Trophoblast cell (in vitro differentiated cells and primary cell): ENCODE measurements at regions not wholly inside any gene's neighbourhood (a gene's known extent, or its start where the extent isn't known, plus 50 kb on each side); places are given as distances from the start of the nearest gene placed in this dataset.

Experiments used
- DNase-seq, 2 donors: peaks; one replicate each; pipeline ENCODE4 v3.0.0-alpha.2; 2016
- H2AFZ ChIP-seq: 2 replicates; pipeline ENCODE4 v1.6.1; 2013; ENCODE audit warnings: low read length, moderate library complexity, mild to moderate bottlenecking; ENCODE audit not compliant: insufficient read depth, poor library complexity
- H2AK5ac ChIP-seq: 2 replicates; pipeline ENCODE4 v1.6.1; 2013; ENCODE audit warnings: mild to moderate bottlenecking, low read length
- H2BK120ac ChIP-seq: 2 replicates; pipeline ENCODE4 v1.6.1; 2013; ENCODE audit warnings: low read length, mild to moderate bottlenecking, moderate library complexity; ENCODE audit not compliant: insufficient read depth, poor library complexity
- H2BK12ac ChIP-seq: 2 replicates; pipeline ENCODE4 v1.6.1; 2013; ENCODE audit warnings: mild to moderate bottlenecking, low read length, moderate library complexity
- H2BK5ac ChIP-seq: 2 replicates; pipeline ENCODE4 v1.6.1; 2013; ENCODE audit warnings: low read length, low read depth, moderate library complexity, mild to moderate bottlenecking; ENCODE audit not compliant: poor library complexity
- H3K14ac ChIP-seq: 2 replicates; pipeline ENCODE4 v1.6.1; 2013; ENCODE audit warnings: mild to moderate bottlenecking, low read length
- H3K18ac ChIP-seq: 2 replicates; pipeline ENCODE4 v1.6.1; 2013; ENCODE audit warnings: mild to moderate bottlenecking, low read length
- H3K23ac ChIP-seq: 2 replicates; pipeline ENCODE4 v1.6.1; 2013; ENCODE audit warnings: low read length
- H3K27ac ChIP-seq: 2 replicates; pipeline ENCODE4 v1.5.1; 2013; ENCODE audit warnings: low read depth, mild to moderate bottlenecking, inconsistent platforms, low read length, moderate library complexity
- H3K27me3 ChIP-seq: 2 replicates; pipeline ENCODE4 v1.6.1; 2013; ENCODE audit warnings: inconsistent platforms, mild to moderate bottlenecking, low read length, moderate library complexity; ENCODE audit not compliant: insufficient read depth
- H3K36me3 ChIP-seq, 2 experiments: 1 replicate in 1 of 2; 2 replicates in 1 of 2; pipeline ENCODE4 v1.6.1; 2013; ENCODE audit warnings: low read length in 2 of 2, mild to moderate bottlenecking in 2 of 2, moderate library complexity in 1 of 2; ENCODE audit not compliant: insufficient read depth in 2 of 2, control insufficient read depth in 1 of 2
- H3K4ac ChIP-seq: 2 replicates; pipeline ENCODE4 v1.6.1; 2013; ENCODE audit warnings: low read depth, mild to moderate bottlenecking, low read length, moderate library complexity
- H3K4me1 ChIP-seq, 2 experiments: 1 replicate in 1 of 2; 2 replicates in 1 of 2; pipeline ENCODE4 v1.6.1; 2013; ENCODE audit warnings: low read length in 2 of 2, mild to moderate bottlenecking in 2 of 2, moderate library complexity in 1 of 2; ENCODE audit not compliant: insufficient read depth in 2 of 2, control insufficient read depth in 1 of 2
- H3K4me2 ChIP-seq: 2 replicates; pipeline ENCODE4 v1.6.1; 2013; ENCODE audit warnings: inconsistent platforms, mild to moderate bottlenecking, low read length, moderate library complexity
- H3K4me3 ChIP-seq: 2 replicates; pipeline ENCODE4 v1.5.1; 2013; ENCODE audit warnings: mild to moderate bottlenecking, low read depth, low read length, inconsistent platforms
- H3K79me1 ChIP-seq: one replicate; pipeline ENCODE4 v1.6.1; 2013; ENCODE audit warnings: low read length
- H3K79me2 ChIP-seq: 2 replicates; pipeline ENCODE4 v1.6.1; 2013; ENCODE audit warnings: low read length, mild to moderate bottlenecking; ENCODE audit not compliant: control insufficient read depth, insufficient read depth, poor library complexity
- H3K9ac ChIP-seq: 2 replicates; pipeline ENCODE4 v1.6.1; 2013; ENCODE audit warnings: mild to moderate bottlenecking, low read length
- H3K9me3 ChIP-seq: 2 replicates; pipeline ENCODE4 v1.6.1; 2013; ENCODE audit warnings: low read depth, mild to moderate bottlenecking, control low read depth, inconsistent platforms, low read length; ENCODE audit not compliant: insufficient read depth
- H4K12ac ChIP-seq: 2 replicates; pipeline ENCODE4 v1.6.1; 2013; ENCODE audit warnings: low read depth, mild to moderate bottlenecking, low read length, moderate library complexity
- H4K8ac ChIP-seq: 2 replicates; pipeline ENCODE4 v1.6.1; 2013; ENCODE audit warnings: low read depth, mild to moderate bottlenecking, low read length, moderate library complexity
- H4K91ac ChIP-seq: one replicate; pipeline ENCODE4 v1.6.1; 2013; ENCODE audit warnings: low read depth, mild to moderate bottlenecking, low read length, moderate library complexity
- WGBS: extraction: QIAGEN DNeasy Blood & Tissue Kit; methylation state at CpG from one replicate; pipeline ENCODE4 v1.1.7; 2013; ENCODE audit warnings: missing lambda C conversion rate; ENCODE audit not compliant: insufficient read length, insufficient coverage; ENCODE audit errors: extremely low coverage; 5-methylcytosine and 5-hydroxymethylcytosine counted together

DNA sequence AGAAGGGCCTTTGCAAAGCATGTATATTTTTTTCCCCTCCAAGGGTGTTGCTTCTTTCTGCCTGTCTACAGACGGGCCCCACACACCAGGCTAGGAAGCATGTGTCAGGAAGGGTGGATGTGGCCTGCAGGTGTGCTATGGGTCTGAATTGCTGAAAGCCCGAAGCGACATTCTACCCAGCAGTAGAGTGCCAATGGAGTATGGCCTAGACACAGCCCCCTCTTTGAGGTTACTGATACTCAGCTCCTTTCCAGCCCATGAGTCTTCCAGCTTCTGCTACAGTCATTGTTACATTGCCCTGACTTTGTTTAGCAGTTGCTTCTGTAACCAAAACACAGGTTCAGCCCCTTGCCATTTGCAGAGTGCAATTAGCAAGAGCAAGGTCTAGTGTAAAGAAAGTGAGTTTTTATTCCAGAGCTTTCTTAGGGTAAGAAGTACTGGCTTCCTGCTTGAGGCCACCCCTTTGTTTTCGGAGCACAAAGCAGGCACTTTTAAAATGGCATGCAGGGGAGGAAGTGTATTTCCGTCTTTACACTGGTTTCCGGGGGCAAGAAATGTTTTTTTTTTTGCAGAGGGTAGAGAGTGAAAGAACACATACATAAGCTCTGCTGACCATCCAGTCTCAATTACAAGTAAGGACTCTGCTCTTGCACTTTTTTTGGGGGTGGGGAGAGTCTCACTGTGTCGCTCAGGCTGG, 428.0 kb upstream of the AMELY start:
- Histone ChIP-seq H3K18ac (no peak overlapping the region), H3K27ac (no peak overlapping the region), H3K27me3 (no peaks in the 10 kb centered on the region), H2AFZ (no peak overlapping the region), H2AK5ac (no peak overlapping the region), H3K9me3 (no peaks in the 10 kb centered on the region), H3K4me2 (no peak overlapping the region), H3K79me2 (no peaks in the 10 kb centered on the region), H4K91ac (no peak overlapping the region), H4K12ac (no peak overlapping the region), H3K79me1 (no peaks in the 10 kb centered on the region), H2BK12ac (no peak overlapping the region), H3K4me3 (no peak overlapping the region), H3K36me3 (peaks cover 6 to 10% of the 10 kb centered on the region in 2 experiments), H3K4me1 (no peaks in the 10 kb centered on the region), H3K9ac (no peak overlapping the region), H3K4ac (no peak overlapping the region), H3K14ac (no peak overlapping the region), H2BK5ac (no peak overlapping the region), H4K8ac (no peak overlapping the region), H3K23ac (no peak overlapping the region), H2BK120ac (no peak overlapping the region)
- no CpG with 5 or more reads among the region's 7 CpGs for WGBS
- no peak for DNase-seq

DNA sequence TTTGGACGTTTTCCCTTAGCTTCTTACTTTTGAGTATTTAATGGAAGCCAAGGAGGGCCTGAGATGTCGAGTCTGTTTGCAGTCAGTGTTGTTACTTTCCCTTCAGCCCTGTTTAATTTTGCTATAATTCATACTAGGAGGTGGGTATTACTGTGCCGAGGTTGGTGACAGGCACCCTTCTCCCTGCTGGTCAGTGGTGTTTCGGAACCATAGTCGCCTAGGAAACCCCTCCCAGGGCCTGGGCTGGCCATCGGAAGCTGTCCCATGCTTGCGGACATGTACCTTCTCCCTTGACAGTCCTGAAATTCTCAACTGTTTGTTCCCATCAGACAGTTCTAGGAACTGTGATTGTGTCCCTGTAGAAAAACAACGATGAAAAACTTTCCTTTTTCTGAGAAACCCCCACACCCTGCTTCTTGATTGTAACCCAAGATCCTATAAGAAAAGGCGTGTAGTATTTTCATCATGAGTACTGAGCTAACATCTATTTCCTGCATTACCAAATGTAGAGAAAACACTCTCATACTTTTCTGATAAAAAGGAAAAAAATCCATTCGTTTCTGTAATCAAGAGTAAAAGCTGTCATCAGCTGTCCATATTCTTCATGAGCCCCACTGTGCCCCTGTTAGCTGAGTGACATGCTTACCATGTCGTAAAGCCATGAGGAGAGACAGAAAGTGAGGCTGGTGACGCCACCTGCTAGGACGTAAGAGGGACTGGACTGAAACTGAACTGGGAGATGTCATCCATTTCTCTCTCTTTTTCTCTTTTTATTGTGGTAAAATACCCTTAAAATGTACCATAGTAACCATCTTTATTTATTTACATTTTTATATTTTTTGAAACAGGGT, 424.7 kb upstream of the AMELY start:
- Histone ChIP-seq H3K36me3 (peaks cover 5 to 10% of the 10 kb centered on the region in 2 experiments), H3K23ac (no peak overlapping the region), H3K4ac (no peak overlapping the region), H3K79me1 (no peaks in the 10 kb centered on the region), H2BK5ac (no peak overlapping the region), H3K4me3 (no peak overlapping the region), H2BK12ac (no peak overlapping the region), H2BK120ac (no peak overlapping the region), H3K9me3 (no peaks in the 10 kb centered on the region), H3K4me1 (no peaks in the 10 kb centered on the region), H3K27me3 (no peaks in the 10 kb centered on the region), H4K12ac (no peak overlapping the region), H3K4me2 (no peak overlapping the region), H3K27ac (no peak overlapping the region), H3K9ac (no peak overlapping the region), H2AFZ (no peak overlapping the region), H4K91ac (no peak overlapping the region), H3K14ac (no peak overlapping the region), H3K18ac (no peak overlapping the region), H2AK5ac (no peak overlapping the region), H3K79me2 (no peaks in the 10 kb centered on the region), H4K8ac (no peak overlapping the region)
- no peak for DNase-seq
- no CpG with 5 or more reads among the region's 13 CpGs for WGBS

DNA sequence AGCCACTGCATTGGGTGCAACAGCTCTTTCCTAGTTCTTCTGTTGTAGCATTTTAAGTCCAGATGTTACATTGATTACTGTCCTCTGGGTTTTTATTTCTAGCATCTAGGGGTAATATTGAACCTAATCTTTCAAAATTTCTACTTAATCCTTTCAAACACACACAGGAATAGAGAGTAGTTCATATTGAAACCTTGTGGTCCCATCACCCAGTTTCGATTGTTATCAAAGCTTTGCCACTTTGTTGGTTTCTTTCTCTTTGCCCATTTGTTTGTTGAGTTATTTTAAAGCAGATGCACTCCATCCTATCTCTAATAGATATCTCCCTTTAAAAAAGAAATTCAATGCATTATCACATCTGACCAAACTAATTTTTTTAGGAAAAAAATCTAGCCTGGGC, 422.9 kb upstream of the AMELY start:
- Histone ChIP-seq H3K36me3 (peaks cover 5 to 7% of the 10 kb centered on the region in 2 experiments), H3K4ac (no peak overlapping the region), H4K91ac (no peak overlapping the region), H2BK12ac (no peak overlapping the region), H3K27me3 (no peaks in the 10 kb centered on the region), H3K23ac (no peak overlapping the region), H3K9ac (no peak overlapping the region), H2AFZ (no peak overlapping the region), H3K9me3 (no peaks in the 10 kb centered on the region), H3K18ac (no peak overlapping the region), H3K14ac (no peak overlapping the region), H3K79me1 (no peaks in the 10 kb centered on the region), H2BK120ac (no peak overlapping the region), H3K79me2 (no peaks in the 10 kb centered on the region), H3K4me1 (no peaks in the 10 kb centered on the region), H4K12ac (no peak overlapping the region), H2BK5ac (no peak overlapping the region), H3K4me3 (no peak overlapping the region), H3K27ac (no peak overlapping the region), H3K4me2 (no peak overlapping the region), H4K8ac (no peak overlapping the region), H2AK5ac (no peak overlapping the region)
- WGBS, result no CpG with 5 or more reads among the region's 1 CpG
- no peak for DNase-seq

GRCh38 chrY:7326296-7327246, 415.0 kb upstream of the AMELY start:
- WGBS, result no CpG with 5 or more reads among the region's 9 CpGs
- Histone ChIP-seq H2AFZ (no peak overlapping the region), H3K14ac (no peak overlapping the region), H4K12ac (no peak overlapping the region), H3K4me3 (no peak overlapping the region), H3K4me1 (no peaks in the 10 kb centered on the region), H3K27me3 (no peaks in the 10 kb centered on the region), H3K27ac (no peak overlapping the region), H3K79me1 (no peaks in the 10 kb centered on the region), H3K4ac (no peak overlapping the region), H3K18ac (no peak overlapping the region), H4K8ac (no peak overlapping the region), H3K79me2 (no peaks in the 10 kb centered on the region), H2BK120ac (no peak overlapping the region), H3K9me3 (no peaks in the 10 kb centered on the region), H2AK5ac (no peak overlapping the region), H4K91ac (no peak overlapping the region), H3K36me3 (peaks cover 14 to 18% of the 10 kb centered on the region in 2 experiments), H3K23ac (no peak overlapping the region), H3K4me2 (no peak overlapping the region), H3K9ac (no peak overlapping the region), H2BK5ac (no peak overlapping the region), H2BK12ac (no peak overlapping the region)
- DNase-seq, result no peak
